HEK293T (cell line): ENCODE measurements at regions not wholly inside any gene's neighbourhood (a gene's known extent, or its start where the extent isn't known, plus 50 kb on each side); places are given as distances from the start of the nearest gene placed in this dataset.

Experiments
- ARNT ChIP-seq: fragments of 450-650 bp; IDR thresholded peaks from 2 replicates; pipeline ENCODE4 v1.6.1; 2017; ENCODE audit warnings: mild to moderate bottlenecking
- BHLHE40 ChIP-seq: fragments of 450-650 bp; IDR thresholded peaks from 2 replicates; pipeline ENCODE4 v1.6.1; 2016; ENCODE audit warnings: mild to moderate bottlenecking, moderate library complexity, borderline replicate concordance
- CTBP1 ChIP-seq: fragments of 450-650 bp; IDR thresholded peaks from 2 replicates; pipeline ENCODE4 v1.6.1; 2016; ENCODE audit warnings: borderline replicate concordance
- ELF4 ChIP-seq: fragments of 450-650 bp; IDR thresholded peaks from 2 replicates; pipeline ENCODE4 v1.6.1; 2017; ENCODE audit warnings: antibody characterized with exemption
- FOXA1 ChIP-seq: fragments of 450-650 bp; IDR thresholded peaks from 2 replicates; pipeline ENCODE4 v1.6.1; 2016; ENCODE audit warnings: mild to moderate bottlenecking
- FOXK2 ChIP-seq: fragments of 450-650 bp; IDR thresholded peaks from 2 replicates; pipeline ENCODE4 v1.6.1; 2016; ENCODE audit warnings: mild to moderate bottlenecking
- FOXM1 ChIP-seq: fragments of 450-650 bp; IDR thresholded peaks from 2 replicates; pipeline ENCODE4 v1.6.1; 2017; ENCODE audit warnings: mild to moderate bottlenecking, borderline replicate concordance
- SP1 ChIP-seq: fragments of 450-650 bp; IDR thresholded peaks from 2 replicates; pipeline ENCODE4 v1.6.1; 2017
- SUZ12 ChIP-seq: fragments of 450-650 bp; IDR thresholded peaks from 2 replicates; pipeline ENCODE4 v1.6.1; 2016; ENCODE audit warnings: mild to moderate bottlenecking
- TARDBP ChIP-seq: fragments of 450-650 bp; IDR thresholded peaks from 2 replicates; pipeline ENCODE4 v1.6.1; 2016

- TF ChIP-seq FOXM1 (no peak), BHLHE40 (no peak), SP1 (no peak), SUZ12 (no peak), ELF4 (no peak), ARNT (no peak), FOXK2 (no peak), TARDBP (no peak), CTBP1 (no peak), FOXA1 (no peak)
Measured at GRCh38 chr4:91916219-91916618, 387.5 kb upstream of the GRID2 start.
